Astrocyte of the spinal cord (primary cell): ENCODE measurements at regions not wholly inside any gene's neighbourhood (a gene's known extent, or its start where the extent isn't known, plus 50 kb on each side); places are given as distances from the start of the nearest gene placed in this dataset.
A peak's percentile ranks its signal among the peaks of the same experiment; 100 is the strongest.

Experiments
- DNase-seq: peaks from one replicate; pipeline ENCODE4 v3.0.0; 2011; ENCODE audit warnings: low read depth, low spot score
- H3K4me3 ChIP-seq: 2 replicates; pipeline ENCODE4 v1.5.1; 2011; ENCODE audit warnings: low read depth, mild to moderate bottlenecking, low read length, moderate library complexity
- in situ Hi-C: cut with HindIII; loops from 2 replicates; pipeline ENCODE4 v1.10.0; 2017; ENCODE audit warnings: low sequenced_read_pairs
- TF ChIP-seq, protein P1 (sequence below): IDR thresholded peaks from 2 replicates; pipeline ENCODE4 v1.5.1; 2012; ENCODE audit warnings: low read depth, mild to moderate bottlenecking, low read length, inconsistent platforms

DNA sequence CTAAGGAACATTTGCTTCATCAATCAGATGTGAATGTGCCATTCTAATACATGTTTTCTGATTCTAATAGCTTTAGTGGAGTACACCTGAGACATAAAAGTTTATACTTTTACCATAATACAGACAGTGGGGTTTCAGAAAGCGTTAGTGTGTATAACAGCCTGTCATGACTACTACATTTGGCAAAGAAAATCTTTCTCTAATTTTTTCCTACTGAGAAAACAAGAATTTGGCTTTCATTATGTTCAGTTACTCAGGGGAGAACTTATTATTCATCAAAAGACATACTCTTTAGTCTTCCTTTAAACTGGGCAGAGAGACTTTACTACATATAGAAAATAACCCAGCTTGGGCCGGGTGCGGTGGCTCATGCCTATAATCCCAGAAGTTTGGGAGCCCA, 104.9 kb downstream of the PCDH18 start:
- TF ChIP-seq, protein P1, sequence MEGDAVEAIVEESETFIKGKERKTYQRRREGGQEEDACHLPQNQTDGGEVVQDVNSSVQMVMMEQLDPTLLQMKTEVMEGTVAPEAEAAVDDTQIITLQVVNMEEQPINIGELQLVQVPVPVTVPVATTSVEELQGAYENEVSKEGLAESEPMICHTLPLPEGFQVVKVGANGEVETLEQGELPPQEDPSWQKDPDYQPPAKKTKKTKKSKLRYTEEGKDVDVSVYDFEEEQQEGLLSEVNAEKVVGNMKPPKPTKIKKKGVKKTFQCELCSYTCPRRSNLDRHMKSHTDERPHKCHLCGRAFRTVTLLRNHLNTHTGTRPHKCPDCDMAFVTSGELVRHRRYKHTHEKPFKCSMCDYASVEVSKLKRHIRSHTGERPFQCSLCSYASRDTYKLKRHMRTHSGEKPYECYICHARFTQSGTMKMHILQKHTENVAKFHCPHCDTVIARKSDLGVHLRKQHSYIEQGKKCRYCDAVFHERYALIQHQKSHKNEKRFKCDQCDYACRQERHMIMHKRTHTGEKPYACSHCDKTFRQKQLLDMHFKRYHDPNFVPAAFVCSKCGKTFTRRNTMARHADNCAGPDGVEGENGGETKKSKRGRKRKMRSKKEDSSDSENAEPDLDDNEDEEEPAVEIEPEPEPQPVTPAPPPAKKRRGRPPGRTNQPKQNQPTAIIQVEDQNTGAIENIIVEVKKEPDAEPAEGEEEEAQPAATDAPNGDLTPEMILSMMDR: no peak
- no peak for DNase-seq
- H3K4me3 ChIP-seq: no peak overlapping the region
- in situ Hi-C loops: no loop called here

DNA sequence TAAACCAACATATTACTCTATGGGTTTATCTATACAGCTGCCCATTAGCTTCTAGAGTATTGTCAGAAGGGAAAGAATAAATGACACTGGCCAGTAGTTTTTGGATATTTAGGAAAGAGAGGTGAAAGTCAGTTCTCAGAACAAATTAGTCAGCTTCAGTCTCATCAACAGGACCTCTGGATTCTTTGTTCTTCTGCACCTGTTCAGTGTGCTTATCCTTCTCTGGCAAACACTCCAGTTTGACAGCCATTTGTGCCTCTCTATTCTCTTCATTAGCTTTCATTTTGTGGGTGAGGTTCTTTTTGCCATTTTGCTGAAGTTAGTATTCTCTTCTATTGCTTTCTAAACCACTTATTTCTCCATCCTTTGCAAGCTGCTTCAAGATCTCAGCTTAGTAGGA, 107.0 kb downstream of the PCDH18 start:
- TF ChIP-seq, protein P1: no peak
- in situ Hi-C loops: no loop called here
- DNase-seq: no peak
- no peak overlapping the region for H3K4me3 ChIP-seq

DNA sequence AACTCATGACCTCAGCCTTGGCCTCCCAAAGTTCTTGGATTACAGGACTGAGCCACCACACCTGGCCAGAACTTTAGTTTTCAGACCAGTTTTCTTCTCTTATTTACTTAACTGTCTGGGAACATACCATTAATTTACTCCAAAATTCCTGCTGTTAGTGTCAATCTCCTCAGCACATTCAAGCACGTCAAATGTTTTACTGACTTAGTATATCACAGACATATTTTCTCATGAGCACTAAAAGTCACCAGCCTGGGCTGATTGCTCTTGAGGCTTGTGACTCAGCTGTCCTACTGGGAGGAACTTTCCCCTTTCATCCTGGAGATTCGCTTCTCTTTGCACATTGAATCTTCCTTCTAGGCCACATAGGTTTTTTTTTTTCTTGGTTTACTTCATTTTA, 109.6 kb downstream of the PCDH18 start:
- in situ Hi-C loops: no loop called here
- DNase-seq: peak; percentile 65
- TF ChIP-seq, protein P1: no peak
- no peak overlapping the region for H3K4me3 ChIP-seq

DNA sequence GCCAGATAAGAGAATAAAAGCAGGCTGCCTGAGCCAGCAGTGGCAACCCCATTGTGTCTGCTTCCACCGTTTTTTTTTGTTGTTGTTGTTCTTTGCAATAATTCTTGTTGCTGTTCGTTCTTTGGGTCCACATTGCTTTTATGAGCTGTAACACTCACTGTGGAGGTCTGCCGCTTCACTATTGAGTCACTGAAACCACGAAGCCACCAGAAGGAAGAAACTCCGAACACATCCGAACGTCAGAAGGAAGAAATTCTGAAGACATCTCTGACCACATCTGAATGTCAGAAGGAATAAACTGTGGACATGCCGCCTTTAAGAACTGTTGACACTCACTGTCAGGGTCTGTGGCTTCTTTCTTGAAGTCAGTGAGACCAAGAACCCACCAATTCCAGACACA, 110.5 kb downstream of the PCDH18 start:
- peak; percentile 61 for DNase-seq
- in situ Hi-C loops: no loop called here
- TF ChIP-seq, protein P1: no peak
- H3K4me3 ChIP-seq: no peak overlapping the region

DNA sequence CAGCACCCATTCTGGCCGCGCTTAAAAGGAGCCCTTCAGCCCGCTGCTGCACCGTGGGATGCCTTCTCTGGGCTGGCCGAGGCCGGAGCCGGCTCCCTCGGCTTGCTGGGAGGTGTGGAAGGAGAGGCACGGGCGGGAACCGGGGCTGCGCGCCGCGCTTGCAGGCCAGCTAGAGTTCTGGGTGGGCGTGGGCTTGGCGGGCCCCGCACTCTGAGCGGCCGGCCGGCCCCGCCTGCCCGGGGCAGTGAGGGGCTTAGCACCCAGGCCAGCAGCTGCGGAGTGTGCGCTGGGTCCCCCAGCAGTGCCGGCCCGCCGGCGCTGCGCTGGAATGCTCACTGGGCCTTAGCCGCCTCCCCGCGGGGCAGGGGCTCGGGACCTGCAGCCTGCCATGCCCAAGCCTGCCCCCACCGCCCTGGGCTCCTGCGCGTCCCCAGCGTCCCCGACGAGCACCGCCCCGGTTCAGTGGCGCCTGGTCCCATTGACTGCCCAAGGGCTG, 111.3 kb downstream of the PCDH18 start:
- DNase-seq: no peak
- no peak overlapping the region for H3K4me3 ChIP-seq
- in situ Hi-C loops: no loop called here
- TF ChIP-seq, protein P1: no peak

DNA sequence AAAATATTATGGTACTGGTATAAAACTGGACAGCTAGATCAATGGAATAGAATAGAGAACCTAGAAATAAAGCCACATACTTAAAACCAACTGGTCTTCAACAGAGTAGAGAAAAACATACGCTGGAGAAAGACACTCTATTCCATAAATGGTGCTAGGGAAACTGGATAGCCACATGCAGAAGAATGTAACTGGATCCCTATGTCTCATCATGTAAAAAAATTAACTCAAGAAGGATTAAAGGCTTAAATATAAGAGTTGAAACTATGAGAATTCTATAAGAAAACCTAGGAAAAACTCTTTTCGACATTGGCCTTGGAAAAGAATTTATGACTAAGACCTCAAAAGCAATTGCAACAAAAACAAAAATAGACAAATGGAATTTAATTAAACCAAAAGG, 114.6 kb downstream of the PCDH18 start:
- DNase-seq: peak; percentile 34
- TF ChIP-seq, protein P1: no peak
- no peak overlapping the region for H3K4me3 ChIP-seq
- in situ Hi-C loops: no loop called here

DNA sequence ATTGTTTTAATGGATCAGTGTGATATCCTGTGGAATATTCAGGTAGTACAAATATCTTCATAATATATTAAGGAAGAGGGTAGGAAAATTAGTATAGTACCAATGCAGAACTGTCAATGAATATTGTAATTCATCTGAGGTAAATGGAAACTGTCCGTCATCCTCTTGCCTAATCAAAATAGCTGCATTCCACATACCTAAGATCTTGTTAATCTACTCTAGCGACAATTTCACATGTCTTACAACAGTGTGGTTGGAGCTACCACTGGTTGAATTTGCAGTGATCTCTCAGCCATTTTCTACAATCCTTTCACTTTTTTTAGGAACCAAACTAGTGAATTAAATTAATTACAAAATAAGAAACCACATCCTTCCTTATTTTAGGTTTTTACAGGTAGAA, 117.5 kb downstream of the PCDH18 start:
- TF ChIP-seq, protein P1: no peak
- no peak for DNase-seq
- in situ Hi-C loops: no loop called here
- H3K4me3 ChIP-seq: no peak overlapping the region
